ENCODE measurements at regions not wholly inside any gene's neighbourhood (a gene's known extent, or its start where the extent isn't known, plus 50 kb on each side); places are given as distances from the start of the nearest gene placed in this dataset.
"Not testable (repeated sequence)": the region's sequence is repeated elsewhere in the genome, so short reads cannot be mapped to it uniquely, and the experiment has no call there.

GRCh38 chrX:53883196-53883595 is 161.1 kb downstream of the PHF8 start:
- no peak for DNase-seq (ENCODE audit: low spot score)

- no peak for DNase-seq (ENCODE audit: low spot score)
These were observed 161.9 kb downstream of the PHF8 start for GRCh38 chrX:53882331-53882730.

- not testable (repeated sequence) for DNase-seq (ENCODE audit: low spot score)
These were observed 163.5 kb downstream of the PHF8 start for GRCh38 chrX:53880786-53881185.

- DNase-seq (ENCODE audit: low spot score): no peak
These were observed 173.4 kb upstream of the HUWE1 start for GRCh38 chrX:53859890-53860289.

GRCh38 chrX:53831662-53832635 is 145.4 kb upstream of the HUWE1 start:
- peak; percentile 56 for DNase-seq (ENCODE audit: low spot score)

- DNase-seq (ENCODE audit: low spot score): no peak
These were observed 138.2 kb upstream of the HUWE1 start for GRCh38 chrX:53824686-53825085.

GRCh38 chrX:53818115-53818514 is 131.6 kb upstream of the HUWE1 start:
- not testable (repeated sequence) for DNase-seq (ENCODE audit: low spot score)

GRCh38 chrX:53817548-53817947 is 131.0 kb upstream of the HUWE1 start:
- DNase-seq (ENCODE audit: low spot score): no peak

GRCh38 chrX:53813670-53814440 is 127.3 kb upstream of the HUWE1 start:
- DNase-seq (ENCODE audit: low spot score): no peak

GRCh38 chrX:53798281-53798680 is 111.8 kb upstream of the HUWE1 start:
- DNase-seq (ENCODE audit: low spot score): no peak

- no peak for DNase-seq (ENCODE audit: low spot score)
These were observed 109.1 kb upstream of the HUWE1 start for GRCh38 chrX:53795576-53795975.

- no peak for DNase-seq (ENCODE audit: low spot score)
These were observed 107.7 kb upstream of the HUWE1 start for GRCh38 chrX:53794181-53794580.

GRCh38 chrX:53768865-53769264 is 82.3 kb upstream of the HUWE1 start:
- DNase-seq (ENCODE audit: low spot score): no peak

- DNase-seq (ENCODE audit: low spot score): peak; percentile 0
These were observed 81.9 kb upstream of the HUWE1 start for GRCh38 chrX:53768451-53768850.

- DNase-seq (ENCODE audit: low spot score): no peak
These were observed 81.0 kb upstream of the HUWE1 start for GRCh38 chrX:53767544-53767943.

- DNase-seq (ENCODE audit: low spot score): not testable (repeated sequence)
These were observed 70.7 kb upstream of the HUWE1 start for GRCh38 chrX:53757181-53757580.

- no peak for DNase-seq (ENCODE audit: low spot score)
These were observed 60.2 kb upstream of the HUWE1 start for GRCh38 chrX:53746718-53747117.

- DNase-seq (ENCODE audit: low spot score): no peak
These were observed 56.7 kb upstream of the HUWE1 start for GRCh38 chrX:53743244-53743643.

GRCh38 chrX:53738370-53738906 is 51.9 kb upstream of the HUWE1 start:
- no peak for DNase-seq (ENCODE audit: low spot score)
